OCI-LY7 (cell line): ENCODE measurements at regions not wholly inside any gene's neighbourhood (a gene's known extent, or its start where the extent isn't known, plus 50 kb on each side); places are given as distances from the start of the nearest gene placed in this dataset.

Experiments
- BruUV-seq: library from RNA; stranded (reverse); fragments of 400-500 nt; replicated peaks from 2 replicates; lab custom pipeline; 2021; lab: Mats Ljungman, UMichigan
- CTCF ChIA-PET: fragments of 300-600 bp; sonication (Branson Sonifier 250); formaldehyde crosslinking; loops from one replicate; lab custom pipeline; 2022; ENCODE audit warnings: antibody characterized with exemption; ENCODE audit not compliant: unreplicated experiment; lab: Charles Lee
- POLR2A ChIA-PET: fragments of 300-600 bp; sonication (Branson Sonifier 250); formaldehyde crosslinking; loops from one replicate; lab custom pipeline; 2022; ENCODE audit warnings: antibody characterized with exemption; lab: Charles Lee
- DNase-seq: peaks from one replicate; pipeline ENCODE4 v3.0.0-alpha.2; 2015; ENCODE audit warnings: low spot score
- H2AFZ ChIP-seq: fragments of 200-600 bp; sonication (generic), shearing (Covaris generic); 2 replicates; pipeline ENCODE4 v1.6.1; 2014; ENCODE audit warnings: mild to moderate bottlenecking, antibody characterized with exemption, low read length, moderate library complexity
- H3K27ac ChIP-seq: fragments of 200-600 bp; sonication (generic); 2 replicates; pipeline ENCODE4 v1.5.1; 2014; ENCODE audit warnings: mixed run types, low read depth, mild to moderate bottlenecking, moderate library complexity, low read length, inconsistent platforms; ENCODE audit not compliant: poor library complexity, severe bottlenecking
- H3K36me3 ChIP-seq: fragments of 200-600 bp; sonication (generic); 2 replicates; pipeline ENCODE4 v1.6.1; 2014; ENCODE audit warnings: mild to moderate bottlenecking, antibody characterized with exemption, low read length, moderate library complexity, mixed read lengths; ENCODE audit not compliant: insufficient read depth
- H3K4me1 ChIP-seq: fragments of 200-600 bp; sonication (generic); 2 replicates; pipeline ENCODE4 v1.5.1; 2014; ENCODE audit warnings: mild to moderate bottlenecking, low read length; ENCODE audit not compliant: insufficient read depth, poor library complexity, severe bottlenecking
- H3K4me2 ChIP-seq: fragments of 200-600 bp; sonication (generic); 2 replicates; pipeline ENCODE4 v1.6.1; 2014; ENCODE audit warnings: mild to moderate bottlenecking, low read length
- H3K4me3 ChIP-seq: fragments of 200-600 bp; sonication (generic); 2 replicates; pipeline ENCODE4 v1.5.1; 2014; ENCODE audit warnings: mild to moderate bottlenecking, low read depth, low read length; ENCODE audit not compliant: poor library complexity, severe bottlenecking
- H3K79me2 ChIP-seq: fragments of 200-600 bp; sonication (generic); 2 replicates; pipeline ENCODE4 v1.6.1; 2016; ENCODE audit warnings: low read depth, mild to moderate bottlenecking, low read length, moderate library complexity, mixed read lengths; ENCODE audit not compliant: insufficient read depth
- H3K9me2 ChIP-seq: fragments of 200-600 bp; sonication (generic); 2 replicates; pipeline ENCODE4 v1.6.1; 2016; ENCODE audit warnings: mild to moderate bottlenecking, low read length, mixed read lengths; ENCODE audit not compliant: insufficient read depth
- H3K9me3 ChIP-seq: fragments of 200-600 bp; sonication (generic); 2 replicates; pipeline ENCODE4 v1.6.1; 2014; ENCODE audit warnings: mild to moderate bottlenecking, mixed run types, low read length, mixed read lengths
- H4K20me1 ChIP-seq: fragments of 200-600 bp; sonication (generic); 2 replicates; pipeline ENCODE4 v1.6.1; 2014; ENCODE audit warnings: mild to moderate bottlenecking, antibody characterized with exemption, low read length, moderate library complexity, mixed read lengths; ENCODE audit not compliant: insufficient read depth
- EZH2phosphoT487 ChIP-seq: fragments of 200-600 bp; sonication (generic); IDR thresholded peaks from 2 replicates; pipeline ENCODE4 v1.6.1; 2018; ENCODE audit warnings: low read depth, borderline replicate concordance, mild to moderate bottlenecking, mixed run types, antibody characterized with exemption, low read length, moderate library complexity, mixed read lengths
- intact Hi-C: fragments of 100-400 bp; cut with micrococcal nuclease; formaldehyde crosslinking; loops from one replicate; pipeline ENCODE4 v1.10.0; 2022; ENCODE audit not compliant: unreplicated experiment
- TF ChIP-seq, protein P1 (sequence below): fragments of 200-600 bp; sonication (generic); conservative IDR thresholded peaks from 2 replicates; pipeline ENCODE4 v1.5.1; 2014; ENCODE audit warnings: mild to moderate bottlenecking, antibody characterized with exemption, low read length, moderate library complexity, mixed read lengths

DNA sequence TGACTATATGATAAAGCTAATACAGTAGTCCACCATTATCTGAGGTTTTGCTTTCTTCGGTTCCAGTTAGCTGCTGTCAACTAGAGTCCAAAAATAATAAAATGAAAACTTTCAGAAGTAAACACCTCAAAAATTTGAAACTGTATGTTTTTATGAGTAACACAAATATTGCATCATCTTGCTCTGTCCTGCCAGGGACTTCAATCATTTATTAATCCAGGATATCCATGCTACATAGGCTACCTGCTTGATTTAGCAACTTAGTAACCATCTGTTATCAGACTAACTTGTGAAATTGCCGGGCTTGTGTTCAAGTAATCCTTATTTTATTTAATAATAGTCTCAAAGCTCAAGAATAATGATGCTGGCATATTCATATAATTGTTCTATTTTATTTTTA lies 1537.8 kb upstream of the PABPC4L start:
- no peak for TF ChIP-seq EZH2phosphoT487
- TF ChIP-seq, protein P1, sequence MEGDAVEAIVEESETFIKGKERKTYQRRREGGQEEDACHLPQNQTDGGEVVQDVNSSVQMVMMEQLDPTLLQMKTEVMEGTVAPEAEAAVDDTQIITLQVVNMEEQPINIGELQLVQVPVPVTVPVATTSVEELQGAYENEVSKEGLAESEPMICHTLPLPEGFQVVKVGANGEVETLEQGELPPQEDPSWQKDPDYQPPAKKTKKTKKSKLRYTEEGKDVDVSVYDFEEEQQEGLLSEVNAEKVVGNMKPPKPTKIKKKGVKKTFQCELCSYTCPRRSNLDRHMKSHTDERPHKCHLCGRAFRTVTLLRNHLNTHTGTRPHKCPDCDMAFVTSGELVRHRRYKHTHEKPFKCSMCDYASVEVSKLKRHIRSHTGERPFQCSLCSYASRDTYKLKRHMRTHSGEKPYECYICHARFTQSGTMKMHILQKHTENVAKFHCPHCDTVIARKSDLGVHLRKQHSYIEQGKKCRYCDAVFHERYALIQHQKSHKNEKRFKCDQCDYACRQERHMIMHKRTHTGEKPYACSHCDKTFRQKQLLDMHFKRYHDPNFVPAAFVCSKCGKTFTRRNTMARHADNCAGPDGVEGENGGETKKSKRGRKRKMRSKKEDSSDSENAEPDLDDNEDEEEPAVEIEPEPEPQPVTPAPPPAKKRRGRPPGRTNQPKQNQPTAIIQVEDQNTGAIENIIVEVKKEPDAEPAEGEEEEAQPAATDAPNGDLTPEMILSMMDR = no peak
- Histone ChIP-seq H3K4me2 (no peak overlapping the region), H3K36me3 (no peaks in the 10 kb centered on the region), H3K9me3 (no peaks in the 10 kb centered on the region), H4K20me1 (no peaks in the 10 kb centered on the region), H3K4me3 (no peak overlapping the region), H3K4me1 (no peaks in the 10 kb centered on the region), H2AFZ (no peak overlapping the region), H3K27ac (no peak overlapping the region), H3K79me2 (no peaks in the 10 kb centered on the region), H3K9me2 (no peaks in the 10 kb centered on the region)
- ChIA-PET POLR2A (no interaction called here), CTCF (no interaction called here)
- BruUV-seq = no TSS peak
- DNase-seq = no peak
- intact Hi-C loops = no loop called here

DNA sequence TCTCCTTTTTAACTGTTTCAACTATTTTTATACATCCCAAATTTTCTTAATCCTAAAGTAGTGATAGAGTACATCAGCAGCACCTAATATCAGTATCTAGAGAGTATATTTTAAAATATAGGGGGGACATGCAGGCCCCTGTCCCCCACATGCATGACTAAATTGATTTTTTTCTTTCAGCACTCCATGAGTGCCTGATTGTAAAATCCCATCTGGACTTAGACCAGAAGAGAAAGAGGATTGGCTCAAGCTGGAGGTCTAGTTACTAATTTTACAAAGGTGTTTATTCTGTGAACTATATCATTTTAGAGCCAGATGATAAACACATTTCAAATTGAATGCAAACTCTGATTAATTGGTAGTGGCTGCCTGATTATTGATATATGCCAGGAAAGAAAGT lies 1533.9 kb upstream of the PABPC4L start:
- Histone ChIP-seq H3K79me2 (no peaks in the 10 kb centered on the region), H3K27ac (no peak overlapping the region), H3K4me2 (no peak overlapping the region), H3K4me3 (no peak overlapping the region), H4K20me1 (no peaks in the 10 kb centered on the region), H2AFZ (no peak overlapping the region), H3K9me3 (no peaks in the 10 kb centered on the region), H3K9me2 (no peaks in the 10 kb centered on the region), H3K4me1 (no peaks in the 10 kb centered on the region), H3K36me3 (no peaks in the 10 kb centered on the region)
- POLR2A ChIA-PET = no interaction called here
- DNase-seq = no peak
- intact Hi-C loops = no loop called here
- CTCF ChIA-PET = no interaction called here
- TF ChIP-seq, protein P1 = no peak
- no peak for TF ChIP-seq EZH2phosphoT487
- BruUV-seq = no TSS peak

DNA sequence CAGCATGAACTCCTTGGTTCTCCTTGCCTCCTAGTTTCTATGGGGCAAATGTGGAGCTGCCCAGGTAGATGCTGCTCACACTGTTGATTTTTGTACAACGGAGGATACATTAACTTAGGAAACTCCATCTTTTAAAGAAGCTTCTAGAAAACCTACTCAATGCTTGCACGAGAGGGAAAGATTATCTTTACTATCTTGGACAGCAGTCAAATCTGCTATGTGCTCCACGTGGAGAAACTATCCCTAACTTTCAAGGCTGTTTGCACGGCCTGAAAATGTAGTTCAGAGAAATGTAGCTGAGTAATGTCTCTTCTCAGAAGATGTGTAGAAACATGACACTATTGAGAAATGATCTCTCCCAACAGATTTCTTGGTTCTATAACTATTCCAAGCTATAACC lies 1530.9 kb upstream of the PABPC4L start:
- Histone ChIP-seq H3K27ac (no peak overlapping the region), H3K79me2 (no peaks in the 10 kb centered on the region), H3K4me3 (no peak overlapping the region), H3K36me3 (no peaks in the 10 kb centered on the region), H3K4me1 (no peaks in the 10 kb centered on the region), H3K9me2 (no peaks in the 10 kb centered on the region), H2AFZ (no peak overlapping the region), H3K9me3 (no peaks in the 10 kb centered on the region), H3K4me2 (no peak overlapping the region), H4K20me1 (no peaks in the 10 kb centered on the region)
- BruUV-seq = no TSS peak
- no peak for DNase-seq
- POLR2A ChIA-PET = no interaction called here
- intact Hi-C loops = no loop called here
- TF ChIP-seq, protein P1 = no peak
- TF ChIP-seq EZH2phosphoT487 = no peak
- CTCF ChIA-PET = no interaction called here
